K562 (cell line): ENCODE measurements at regions not wholly inside any gene's neighbourhood (a gene's known extent, or its start where the extent isn't known, plus 50 kb on each side); places are given as distances from the start of the nearest gene placed in this dataset.

Source experiments
- ATAC-seq: fragments of 200-7000 bp; cut with Tn5 transposase; 3 replicates; pipeline ENCODE4 v1.9.1; 2020; ENCODE audit warnings: moderate library complexity
- BruUV-seq: library from RNA; stranded (reverse); fragments of 400-500 nt; replicated peaks from 2 replicates; lab custom pipeline; 2021; lab: Mats Ljungman, UMichigan
- CTCF ChIA-PET: fragments of 300-600 bp; formaldehyde crosslinking; extraction: SDS; loops from one replicate; lab custom pipeline; 2021; ENCODE audit warnings: low intra/inter-chr PET ratio; lab: Yijun Ruan, JAX
- POLR2A ChIA-PET: fragments of 300-600, 350-650 bp; sonication (Branson Sonifier 250); formaldehyde crosslinking; extraction: SDS; loops from one replicate; lab custom pipeline; 2021; ENCODE audit warnings: antibody characterized with exemption, inconsistent platforms; lab: Yijun Ruan, JAX
- DNase-seq, 4 experiments: peaks; one replicate each; pipeline versions ENCODE4 v3.0.0 to v3.0.0-alpha.2; 2011 to 2018; ENCODE audit warnings: low spot score in 3 of 4, mixed read lengths in 3 of 4; ENCODE audit errors: extremely low read depth in 1 of 4
- FAIRE-seq: peaks from 2 replicates; lab custom pipeline; 2011; peaks lifted over from hg19 to GRCh38; lab: Jason Lieb, UNC
- H2AFZ ChIP-seq: 2 replicates; pipeline ENCODE4 v1.6.0; 2011; ENCODE audit warnings: low read depth, low read length, control low read depth, inconsistent platforms
- H3K27ac ChIP-seq: fragments of 200-600 bp; 3 replicates; pipeline ENCODE4 v1.8.0; 2011; ENCODE audit warnings: low read depth, mild to moderate bottlenecking, control low read depth, inconsistent platforms, low read length, moderate library complexity, mixed read lengths; ENCODE audit errors: extremely low read depth
- H3K27me3 ChIP-seq, 2 experiments: fragments of 300-600 bp in 1 of 2; 2 replicates in 1 of 2; 3 replicates in 1 of 2; pipeline versions ENCODE4 v1.6.0 to v1.8.0; 2011; ENCODE audit warnings: inconsistent platforms in 2 of 2, low read length in 2 of 2, mild to moderate bottlenecking in 1 of 2, mixed read lengths in 1 of 2, moderate library complexity in 1 of 2; ENCODE audit not compliant: control insufficient read depth in 2 of 2, insufficient read depth in 2 of 2
- H3K36me3 ChIP-seq: fragments of 300-600 bp; 3 replicates; pipeline ENCODE4 v1.8.0; 2011; ENCODE audit warnings: mild to moderate bottlenecking, low read length, inconsistent platforms; ENCODE audit not compliant: control insufficient read depth, insufficient read depth
- H3K4me1 ChIP-seq, 2 experiments: fragments of 200-600 bp in 1 of 2; replicated peaks in 1 of 2; 2 replicates in 1 of 2; 3 replicates in 1 of 2; pipeline versions ENCODE4 v1.5.1 to v1.8.0; 2011; ENCODE audit warnings: inconsistent platforms in 2 of 2, low read length in 2 of 2, mild to moderate bottlenecking in 1 of 2, mixed read lengths in 1 of 2, moderate library complexity in 1 of 2; ENCODE audit not compliant: control insufficient read depth in 2 of 2, insufficient read depth in 2 of 2
- H3K4me2 ChIP-seq: 2 replicates; pipeline ENCODE4 v1.6.1; 2011; ENCODE audit warnings: low read length, control low read depth, inconsistent platforms, mixed read lengths; ENCODE audit not compliant: insufficient read depth
- H3K4me3 ChIP-seq: fragments of 200-600 bp; sonication (generic), shearing (Covaris generic); 2 replicates; pipeline ENCODE4 v1.5.1; 2016; ENCODE audit warnings: control low read depth, inconsistent platforms
- H3K79me2 ChIP-seq: fragments of 200-600 bp; 3 replicates; pipeline ENCODE4 v1.8.0; 2011; ENCODE audit warnings: low read length, inconsistent platforms; ENCODE audit not compliant: control insufficient read depth, insufficient read depth
- H3K9ac ChIP-seq, 2 experiments: 2 replicates each; pipeline versions ENCODE4 v1.6.0 to v1.6.1; 2011; ENCODE audit warnings: low read depth in 2 of 2, low read length in 2 of 2, control low read depth in 1 of 2, inconsistent platforms in 1 of 2, mild to moderate bottlenecking in 1 of 2, mixed read lengths in 1 of 2; ENCODE audit not compliant: insufficient read depth in 1 of 2
- H3K9me1 ChIP-seq: one replicate; pipeline ENCODE4 v1.6.0; 2011; ENCODE audit warnings: inconsistent platforms, mild to moderate bottlenecking, low read length, moderate library complexity; ENCODE audit not compliant: control insufficient read depth, insufficient read depth
- H3K9me3 ChIP-seq: replicated peaks from 2 replicates; pipeline ENCODE4 v1.5.1; 2011; ENCODE audit warnings: low read depth, low read length, inconsistent platforms; ENCODE audit not compliant: control insufficient read depth, insufficient read depth
- H4K20me1 ChIP-seq: replicated peaks from 2 replicates; pipeline ENCODE4 v1.6.1; 2011; ENCODE audit warnings: low read length, inconsistent platforms, mixed read lengths; ENCODE audit not compliant: control insufficient read depth, insufficient read depth
- C11orf30 ChIP-seq: fragments of 450-650 bp; IDR thresholded peaks from 2 replicates; pipeline ENCODE4 v1.6.1; 2016; ENCODE audit warnings: low read depth, mild to moderate bottlenecking
- DIDO1 ChIP-seq: fragments of 450-650 bp; IDR thresholded peaks from 2 replicates; pipeline ENCODE4 v1.6.1; 2016; ENCODE audit warnings: low read depth, missing biosample characterization, missing genetic modification characterization
- MAFK ChIP-seq: IDR thresholded peaks from 2 replicates; pipeline ENCODE4 v1.6.1; 2011; ENCODE audit warnings: low read length, improper control_type of control experiment
- NCOA6 ChIP-seq: fragments of 450-650 bp; IDR thresholded peaks from 2 replicates; pipeline ENCODE4 v1.6.1; 2017; ENCODE audit warnings: mild to moderate bottlenecking
- ZNF766 ChIP-seq: fragments of 200-800 bp; sonication (Bioruptor generic); conservative IDR thresholded peaks from 2 replicates; pipeline ENCODE4 v1.6.1; 2016; ENCODE audit warnings: missing genetic modification characterization, missing compliant biosample characterization
- WGBS: fragments of 100-300 bp; shearing (Covaris generic); methylation state at CpG from one replicate; pipeline ENCODE4 v1.1.6; 2016; ENCODE audit warnings: low coverage, mixed read lengths; ENCODE audit not compliant: insufficient coverage; ENCODE audit errors: missing lambda C conversion rate; 5-methylcytosine and 5-hydroxymethylcytosine counted together
- in situ Hi-C: fragments of 300-500 bp; cut with MboI; formaldehyde crosslinking; loops from 4 replicates; pipeline ENCODE4 v1.15.0; 2018; ENCODE audit warnings: inconsistent platforms, mixed read lengths
- intact Hi-C: fragments of 100-400 bp; cut with micrococcal nuclease; formaldehyde crosslinking; loops from 2 replicates; pipeline ENCODE4 v1.14.2; 2022

DNA sequence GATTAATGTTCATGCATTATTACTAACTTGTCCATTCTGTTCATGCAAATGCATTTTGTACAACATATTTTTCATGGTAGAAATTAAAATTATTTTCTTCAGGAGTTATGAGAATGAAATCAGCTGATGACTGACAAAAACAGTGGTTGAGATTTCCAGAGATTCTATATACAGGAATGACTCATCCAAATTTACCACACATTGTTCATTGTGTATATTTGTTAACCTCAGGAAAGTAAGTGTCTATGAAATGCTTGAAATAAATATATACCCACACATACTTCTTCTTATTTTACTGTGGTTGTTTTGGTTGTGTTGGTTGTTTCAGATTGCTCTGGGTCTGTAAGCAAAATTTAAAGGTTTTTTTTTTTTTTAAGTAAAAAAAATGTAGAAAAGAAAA lies 108.1 kb upstream of the SP8 start:
- intact Hi-C loops (no loop called here), in situ Hi-C loops (no loop called here)
- ChIA-PET CTCF (no interaction called here), POLR2A (no interaction called here)
- no peak overlapping the region for H3K9ac ChIP-seq
- TF ChIP-seq C11orf30 = no peak
- no peak for TF ChIP-seq NCOA6
- TF ChIP-seq MAFK = no peak
- H3K4me1 ChIP-seq = no peaks in the 10 kb centered on the region
- no TSS peak for BruUV-seq
- H2AFZ ChIP-seq = no peak overlapping the region
- DNase-seq (no peak), ATAC-seq (no peak), FAIRE-seq (no peak)
- H3K79me2 ChIP-seq = no peaks in the 10 kb centered on the region
- H3K9me3 ChIP-seq = no peaks in the 10 kb centered on the region
- no peak overlapping the region for H3K27ac ChIP-seq
- no peak overlapping the region for H3K4me2 ChIP-seq
- H4K20me1 ChIP-seq = no peaks in the 10 kb centered on the region
- H3K4me3 ChIP-seq = no peak overlapping the region
- no peaks in the 10 kb centered on the region for H3K36me3 ChIP-seq
- no peaks in the 10 kb centered on the region for H3K9me1 ChIP-seq
- H3K27me3 ChIP-seq = no peaks in the 10 kb centered on the region

DNA sequence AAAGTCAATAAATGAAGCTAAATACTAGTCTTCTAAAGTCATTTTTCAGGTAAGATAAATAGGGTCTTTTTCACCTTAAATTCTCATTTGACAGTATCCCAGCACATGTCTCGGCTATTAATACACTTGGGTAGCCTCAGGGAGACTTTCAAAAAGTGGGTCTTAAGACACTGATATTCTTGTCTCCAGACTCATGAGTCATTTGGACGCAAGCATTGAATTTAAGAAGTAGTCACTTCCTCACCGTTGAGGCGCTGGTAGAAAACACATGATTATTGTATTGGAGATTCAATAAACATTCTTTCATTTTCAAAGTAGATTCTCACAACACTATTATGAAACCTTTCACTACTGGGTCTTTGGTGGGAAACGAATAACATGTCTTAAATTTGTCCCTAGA lies 108.9 kb upstream of the SP8 start:
- POLR2A ChIA-PET = no interaction called here
- Histone ChIP-seq H3K36me3 (no peaks in the 10 kb centered on the region), H3K4me3 (no peak overlapping the region), H3K4me1 (no peaks in the 10 kb centered on the region), H3K4me2 (no peak overlapping the region), H3K79me2 (no peaks in the 10 kb centered on the region), H3K27ac (no peak overlapping the region), H3K9ac (no peak overlapping the region), H3K9me1 (no peaks in the 10 kb centered on the region), H3K27me3 (no peaks in the 10 kb centered on the region), H3K9me3 (no peaks in the 10 kb centered on the region), H4K20me1 (no peaks in the 10 kb centered on the region), H2AFZ (no peak overlapping the region)
- no peak for TF ChIP-seq ZNF766 (CRISPR knock-in tag)
- TF ChIP-seq DIDO1 (tag) = no peak
- no TSS peak for BruUV-seq
- CTCF ChIA-PET = no interaction called here
- ATAC-seq (no peak), DNase-seq (no peak), FAIRE-seq (no peak)
- in situ Hi-C loops = no loop called here
- 7% methylated on average over 5 of the region's 5 CpGs for WGBS
- intact Hi-C loops = no loop called here
